IPS-18c (cell line): ENCODE measurements at regions not wholly inside any gene's neighbourhood (a gene's known extent, or its start where the extent isn't known, plus 50 kb on each side); places are given as distances from the start of the nearest gene placed in this dataset.
"Not testable (repeated sequence)": the region's sequence is repeated elsewhere in the genome, so short reads cannot be mapped to it uniquely, and the experiment has no call there.

Experiments used
- H3K4me3 ChIP-seq: 2 replicates; pipeline ENCODE4 v1.7.0; 2013; ENCODE audit warnings: low read depth, mild to moderate bottlenecking, low read length, moderate library complexity; ENCODE audit not compliant: insufficient read depth
- H3K9me3 ChIP-seq: one replicate; pipeline ENCODE4 v1.6.1; 2013; ENCODE audit warnings: mild to moderate bottlenecking, low read length, moderate library complexity; ENCODE audit not compliant: control insufficient read depth, insufficient read depth

DNA sequence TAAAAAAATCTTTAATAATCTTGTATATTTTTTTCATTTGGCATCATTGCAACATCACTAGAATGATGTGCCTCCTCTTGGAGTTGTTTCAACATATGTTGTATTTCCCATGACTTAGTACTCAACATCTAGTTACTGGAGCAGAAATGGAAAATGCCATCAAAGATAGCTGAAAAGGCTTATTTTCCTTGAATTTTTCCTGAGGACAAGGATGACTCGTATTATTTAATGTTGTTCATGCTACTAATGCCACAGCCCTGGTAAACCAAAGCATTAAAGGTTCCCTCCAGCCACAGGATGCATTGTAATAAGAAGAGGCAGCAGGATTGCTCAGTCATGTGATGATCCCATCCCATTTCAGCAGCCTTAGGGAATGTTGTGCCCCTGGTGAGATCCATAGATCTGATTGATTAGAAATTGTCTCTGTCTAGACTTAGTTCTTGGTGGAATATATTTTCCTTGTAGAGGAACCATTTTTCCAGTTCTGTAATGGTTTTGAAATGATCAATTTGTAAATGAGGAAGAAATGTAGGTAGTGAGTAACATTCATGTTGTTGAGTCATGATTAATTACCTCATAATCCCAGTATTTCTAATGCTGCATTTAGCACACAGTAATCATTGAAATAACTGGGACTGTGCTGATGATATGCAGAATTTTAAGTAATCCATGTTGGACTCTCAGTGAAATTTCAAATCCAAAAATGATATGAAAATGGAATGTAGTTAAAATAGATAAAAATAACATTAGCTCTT is 91.3 kb upstream of the SMIM30 start:
- no peaks in the 10 kb centered on the region for H3K9me3 ChIP-seq
- no peak overlapping the region for H3K4me3 ChIP-seq

DNA sequence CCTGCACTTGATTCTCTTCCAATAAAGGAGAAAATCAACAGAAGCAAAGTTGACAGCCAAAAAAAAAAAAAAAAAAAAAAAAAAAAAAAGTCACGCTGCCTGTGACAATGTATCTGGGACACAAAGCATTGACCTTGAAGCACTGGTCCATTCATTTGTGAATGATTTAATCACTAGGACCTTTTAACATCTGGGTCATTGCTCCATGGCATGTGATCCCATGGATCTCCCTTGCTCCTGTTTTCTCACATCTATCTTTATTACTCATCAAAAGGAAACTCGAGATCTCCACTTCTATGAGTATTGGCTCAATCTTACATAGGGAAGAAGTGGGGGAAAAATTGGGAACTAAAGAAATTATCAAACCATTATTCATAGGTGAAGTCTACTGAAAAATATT is 89.6 kb upstream of the SMIM30 start:
- Histone ChIP-seq H3K4me3 (no peak overlapping the region), H3K9me3 (no peaks in the 10 kb centered on the region)

DNA sequence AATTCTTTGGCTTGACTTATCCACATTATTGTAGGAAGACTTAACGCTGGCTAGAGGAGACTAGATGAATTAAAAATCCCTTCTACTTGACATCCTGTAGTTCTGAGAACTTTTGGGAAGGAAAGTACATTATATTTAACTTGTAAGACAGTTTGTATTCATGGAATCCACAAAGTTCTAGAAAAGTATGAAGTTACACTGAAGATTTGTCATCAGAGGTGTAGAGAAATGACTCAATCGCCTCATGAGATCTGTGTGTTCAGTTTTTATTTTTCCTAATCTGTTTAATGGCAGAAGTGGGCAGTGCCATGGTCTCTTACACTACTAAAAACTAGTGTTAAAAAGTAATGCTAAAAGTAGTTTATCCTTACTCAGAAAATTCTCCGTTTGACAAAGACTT is 89.1 kb upstream of the SMIM30 start:
- Histone ChIP-seq H3K4me3 (no peak overlapping the region), H3K9me3 (no peaks in the 10 kb centered on the region)

DNA sequence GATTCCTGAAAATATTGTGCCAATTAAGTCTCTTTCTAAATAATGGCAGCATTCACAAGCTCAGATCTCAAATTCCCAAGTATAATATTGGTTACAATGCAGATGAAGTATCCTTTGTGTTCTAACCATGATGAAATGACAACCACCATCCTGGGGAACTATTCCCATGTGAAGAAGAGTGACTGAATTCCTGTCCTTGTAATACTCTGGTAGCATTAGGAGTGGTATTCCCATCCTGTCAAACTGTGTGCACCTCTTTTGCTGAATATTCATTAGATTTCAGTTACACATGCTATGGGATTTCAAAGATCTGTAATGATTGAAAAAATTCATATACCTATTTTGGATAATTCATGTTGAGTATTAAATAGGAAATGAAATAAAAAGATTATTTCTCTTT is 86.1 kb upstream of the SMIM30 start:
- no peak overlapping the region for H3K4me3 ChIP-seq
- H3K9me3 ChIP-seq, result no peaks in the 10 kb centered on the region

DNA sequence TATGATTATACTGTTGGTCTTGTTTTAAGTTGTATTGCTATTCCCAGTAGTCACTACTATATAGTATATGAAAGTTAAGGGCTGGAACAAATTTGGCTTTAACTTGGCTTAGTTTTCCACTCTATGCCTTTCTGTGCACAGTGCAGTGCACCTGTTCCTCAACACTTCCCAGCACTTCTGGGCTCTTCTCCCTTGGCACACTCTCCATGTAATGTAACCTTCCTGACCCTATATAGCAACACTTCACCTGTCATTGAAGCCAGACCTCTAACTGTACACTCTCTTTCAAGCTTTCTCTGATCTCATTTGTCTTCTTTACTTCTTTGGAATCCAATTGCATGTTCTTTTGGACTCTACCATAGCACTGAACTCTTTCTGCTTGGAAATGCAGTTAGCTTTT is 83.9 kb upstream of the SMIM30 start:
- Histone ChIP-seq H3K9me3 (no peaks in the 10 kb centered on the region), H3K4me3 (no peak overlapping the region)

DNA sequence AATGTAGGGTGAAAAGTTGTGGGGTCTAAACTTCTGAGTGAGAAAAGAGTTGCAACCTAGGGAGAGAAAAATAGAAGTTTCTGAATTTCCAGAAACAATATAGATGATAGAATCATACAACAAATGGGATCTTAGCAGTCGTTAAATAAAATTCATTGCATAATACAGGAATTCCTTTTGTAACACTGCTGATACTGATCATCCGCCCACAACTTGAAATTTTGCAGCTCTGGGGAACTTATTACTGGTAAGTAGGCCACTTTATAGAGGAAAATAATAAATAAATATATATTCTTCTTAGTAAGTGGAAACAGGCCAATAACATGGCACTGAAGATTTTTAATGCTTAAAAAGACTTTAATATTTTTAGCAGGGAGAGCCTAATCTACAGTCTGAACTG is 81.9 kb upstream of the SMIM30 start:
- Histone ChIP-seq H3K9me3 (no peaks in the 10 kb centered on the region), H3K4me3 (no peak overlapping the region)

DNA sequence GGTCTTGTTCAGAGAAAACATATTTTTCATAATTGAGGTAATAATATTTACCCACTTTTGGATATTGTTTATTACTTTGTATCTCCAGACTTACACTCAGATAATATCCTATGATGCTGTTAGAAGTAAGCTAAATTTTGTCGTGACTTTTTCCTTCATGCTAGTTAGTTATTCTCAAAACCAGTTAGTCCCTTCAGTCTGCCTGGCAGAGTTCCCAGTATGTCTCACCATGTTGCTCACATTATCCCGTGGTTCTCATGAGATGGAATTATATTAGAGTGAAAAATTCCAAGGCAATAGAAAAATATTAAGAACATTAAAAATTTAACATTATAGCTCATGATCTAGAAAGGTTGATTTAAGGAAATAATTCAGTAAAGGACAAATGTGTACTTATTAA is 81.5 kb upstream of the SMIM30 start:
- Histone ChIP-seq H3K9me3 (no peaks in the 10 kb centered on the region), H3K4me3 (no peak overlapping the region)

DNA sequence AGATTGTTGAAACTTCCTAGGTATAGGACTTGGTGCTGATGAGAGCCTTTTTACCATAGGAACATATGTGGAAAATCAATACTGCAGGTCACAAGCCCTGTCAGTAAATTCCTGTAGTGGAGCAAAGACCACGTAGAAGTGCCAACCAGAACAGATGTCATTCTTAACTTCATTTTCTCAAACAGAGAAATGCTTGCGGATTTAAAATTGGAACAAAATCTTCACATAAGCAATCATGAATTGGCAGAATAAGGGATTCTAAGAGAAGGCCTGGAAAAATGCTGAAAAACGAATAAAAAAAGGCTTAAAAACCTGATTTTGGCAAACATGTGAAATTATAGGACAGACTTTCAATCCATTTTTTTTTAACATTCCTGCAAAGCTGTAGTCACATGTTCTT is 80.8 kb upstream of the SMIM30 start:
- no peak overlapping the region for H3K4me3 ChIP-seq
- H3K9me3 ChIP-seq, result no peaks in the 10 kb centered on the region

DNA sequence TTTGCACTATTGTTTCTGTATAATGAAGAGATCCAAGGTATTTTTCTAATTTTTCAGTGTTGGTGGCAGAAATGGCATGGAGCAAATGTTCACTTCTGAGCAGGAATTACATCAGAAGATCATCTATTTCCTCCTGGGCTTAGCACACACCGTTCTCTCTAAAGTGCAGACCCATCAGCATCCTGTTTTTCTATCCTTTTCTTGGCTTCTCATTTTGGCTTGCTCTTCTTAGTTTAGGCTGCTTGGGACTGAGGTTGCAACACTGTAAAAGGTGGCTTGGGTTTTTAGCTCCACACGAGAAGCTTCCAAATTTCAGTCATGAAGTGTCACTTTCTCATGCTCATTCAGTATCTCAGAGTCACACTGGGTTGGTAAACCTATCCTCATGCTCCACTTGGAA is 79.9 kb upstream of the SMIM30 start:
- Histone ChIP-seq H3K4me3 (no peak overlapping the region), H3K9me3 (no peaks in the 10 kb centered on the region)

DNA sequence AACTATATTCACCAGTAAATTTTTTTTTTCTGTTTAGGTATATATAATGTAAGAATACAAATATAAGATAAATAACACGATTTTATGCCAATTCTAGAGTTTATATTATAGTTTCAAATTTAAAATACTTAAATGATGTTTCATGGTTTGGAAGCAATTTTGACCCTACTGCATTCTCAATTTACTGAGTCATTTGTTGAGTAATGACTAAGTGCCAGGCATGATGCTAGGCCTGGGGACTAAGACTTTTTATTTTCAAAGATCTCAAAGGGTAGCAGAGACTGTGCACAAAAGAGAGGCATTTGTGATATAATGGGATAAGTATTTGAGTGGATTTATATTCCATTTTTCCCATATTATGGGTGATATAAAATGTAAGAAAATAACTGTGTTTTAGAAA is 78.9 kb upstream of the SMIM30 start:
- no peaks in the 10 kb centered on the region for H3K9me3 ChIP-seq

DNA sequence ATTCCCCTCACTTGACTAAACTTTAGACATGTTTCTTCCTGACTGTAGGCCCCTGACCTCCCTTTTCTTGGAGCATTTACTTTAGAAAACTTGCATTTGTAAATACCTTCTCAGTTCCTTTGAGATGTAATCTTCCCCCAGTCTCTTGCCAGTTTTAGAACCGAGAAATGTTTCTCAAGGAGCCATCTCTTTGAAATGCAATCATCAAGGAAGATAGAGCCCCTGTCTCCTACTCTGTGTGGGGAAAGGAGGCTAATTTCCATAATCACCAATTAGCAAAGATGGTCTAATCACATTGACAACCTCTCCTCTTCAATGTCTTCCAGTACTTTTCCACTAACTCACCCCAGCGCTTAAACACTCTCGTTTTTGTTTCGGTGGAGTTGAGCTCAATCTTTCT is 70.0 kb upstream of the SMIM30 start:
- Histone ChIP-seq H3K9me3 (no peaks in the 10 kb centered on the region), H3K4me3 (no peak overlapping the region)

More for the DNA sequence above, 78.9 kb upstream of the SMIM30 start:
- H3K4me3 ChIP-seq, result no peak overlapping the region

DNA sequence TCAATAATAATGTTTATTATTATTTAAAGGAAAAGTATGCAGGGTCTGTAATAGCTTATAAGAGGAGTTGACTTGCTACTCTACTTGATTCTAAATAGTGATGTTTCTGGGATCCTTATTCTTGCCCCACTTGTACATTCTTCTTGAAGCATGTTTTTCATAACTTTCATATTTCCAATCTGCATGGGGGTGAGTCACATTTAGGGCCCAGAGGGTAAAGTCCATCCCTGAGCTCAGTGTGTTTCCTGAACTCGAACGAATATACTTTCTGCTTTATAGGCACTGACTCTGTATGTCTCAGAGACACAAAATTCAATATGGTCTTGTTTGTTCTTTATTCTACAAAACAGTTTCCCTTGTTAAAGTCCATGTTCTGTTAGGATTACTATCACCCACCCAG is 61.0 kb upstream of the SMIM30 start:
- no peak overlapping the region for H3K4me3 ChIP-seq
- no peaks in the 10 kb centered on the region for H3K9me3 ChIP-seq

DNA sequence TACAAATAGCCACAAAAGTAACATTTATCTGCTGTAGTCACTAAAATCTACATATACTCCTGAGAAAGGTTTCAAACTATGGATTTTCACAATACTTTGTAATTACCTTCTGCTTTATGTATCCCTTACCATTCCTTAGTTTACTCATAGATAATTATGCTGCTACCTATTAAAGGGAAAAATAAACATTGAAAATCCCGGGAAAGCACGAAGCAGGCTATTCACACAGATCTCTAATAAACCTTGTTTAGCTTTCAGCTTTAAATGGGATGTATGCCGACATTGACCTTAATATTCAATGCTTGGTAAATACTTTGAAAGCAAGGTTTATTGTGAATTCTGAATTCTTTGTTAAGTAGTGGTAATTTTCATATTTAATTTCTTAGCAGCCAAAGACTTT is 58.5 kb upstream of the SMIM30 start:
- no peaks in the 10 kb centered on the region for H3K9me3 ChIP-seq
- H3K4me3 ChIP-seq, result no peak overlapping the region

DNA sequence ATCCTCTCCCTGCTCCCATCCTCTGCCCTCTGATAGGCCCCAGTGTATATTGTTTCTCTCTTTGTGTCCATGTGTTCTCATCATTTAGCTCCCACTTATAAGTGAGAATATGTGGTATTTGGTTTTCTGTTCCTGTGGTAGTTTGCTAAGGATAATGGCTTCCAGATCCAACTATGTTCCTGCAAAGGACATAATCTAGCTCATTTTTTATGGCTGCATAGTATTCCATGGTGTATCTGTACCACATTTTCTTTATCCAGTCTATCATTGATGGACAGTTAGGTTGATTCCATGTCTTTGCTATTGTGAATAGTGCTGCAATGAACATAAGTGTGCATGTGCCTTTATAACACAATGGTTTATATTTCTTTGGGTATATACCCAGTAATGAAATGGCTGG is 57.8 kb upstream of the SMIM30 start:
- not testable (repeated sequence) for H3K9me3 ChIP-seq, H3K4me3 ChIP-seq

DNA sequence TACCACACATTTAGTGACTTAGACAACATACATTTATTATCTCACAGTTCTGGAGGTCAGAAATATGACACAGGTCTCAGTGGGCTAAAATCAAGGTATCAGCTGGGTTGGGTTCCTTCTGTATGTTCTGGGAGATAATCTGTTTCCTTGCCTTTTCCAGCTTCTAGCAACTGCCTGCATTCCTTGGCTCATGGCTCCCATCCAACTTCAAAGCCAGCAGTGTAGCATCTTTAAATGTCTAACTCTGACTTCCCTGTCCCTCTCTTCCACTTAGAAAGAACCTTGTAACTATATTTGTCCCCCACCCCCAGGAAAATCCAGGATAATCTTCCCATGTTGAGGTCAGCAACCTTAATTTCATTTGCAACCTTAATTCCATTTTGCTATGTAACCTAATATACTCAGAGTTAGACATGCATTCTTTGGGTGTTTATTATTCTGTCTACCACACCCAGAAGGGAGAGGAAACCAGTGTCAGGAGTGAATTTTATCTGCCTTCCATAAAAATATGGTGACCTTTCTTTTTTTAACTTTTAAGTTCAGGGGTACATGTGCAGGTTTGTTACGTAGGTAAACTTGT is 57.3 kb upstream of the SMIM30 start:
- no peaks in the 10 kb centered on the region for H3K9me3 ChIP-seq
- H3K4me3 ChIP-seq, result no peak overlapping the region

DNA sequence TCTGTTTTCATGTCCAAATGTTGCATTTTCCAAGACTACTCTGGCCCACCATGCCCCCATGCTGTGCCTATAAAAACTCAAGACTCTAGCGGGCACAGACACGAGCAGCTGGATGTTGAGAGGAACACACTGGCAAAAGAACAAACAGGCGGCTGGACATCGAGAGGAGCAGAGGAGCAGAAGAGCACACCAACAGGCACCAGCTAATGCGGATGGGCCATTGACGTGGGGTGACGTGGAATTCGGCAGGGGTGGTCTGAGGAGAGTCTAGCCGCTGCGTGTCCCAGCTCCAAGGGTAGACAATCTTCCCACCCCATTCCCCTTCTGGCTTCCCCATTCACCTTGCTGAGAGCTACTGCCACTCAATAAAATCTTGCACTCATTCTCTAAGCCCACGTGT is 54.4 kb upstream of the SMIM30 start:
- no peak overlapping the region for H3K4me3 ChIP-seq
- H3K9me3 ChIP-seq, result no peaks in the 10 kb centered on the region

DNA sequence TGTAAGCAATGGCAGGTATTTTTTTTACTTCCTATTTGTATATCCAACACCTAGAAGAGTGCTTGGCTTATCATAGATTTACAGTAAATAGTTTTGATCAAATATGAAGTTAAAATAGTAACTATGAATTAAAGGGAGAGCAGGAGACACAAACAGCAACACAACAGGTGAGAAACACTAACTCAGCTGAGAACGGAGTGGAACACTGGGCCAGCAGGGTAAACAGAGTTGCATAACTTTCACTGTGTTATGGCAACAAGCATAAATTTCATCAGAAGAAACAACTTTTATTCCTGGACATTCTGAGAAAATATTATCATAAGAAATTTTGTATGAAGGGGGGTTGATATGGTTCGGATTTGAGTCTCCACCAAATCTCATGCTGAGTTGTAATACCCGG is 52.2 kb upstream of the SMIM30 start:
- Histone ChIP-seq H3K9me3 (no peaks in the 10 kb centered on the region), H3K4me3 (no peak overlapping the region)
